K562 (cell line): ENCODE measurements at regions not wholly inside any gene's neighbourhood (a gene's known extent, or its start where the extent isn't known, plus 50 kb on each side); places are given as distances from the start of the nearest gene placed in this dataset.

Experiments
- ATAC-seq: fragments of 200-7000 bp; cut with Tn5 transposase; 3 replicates; pipeline ENCODE4 v1.9.1; 2020; ENCODE audit warnings: moderate library complexity
- BruUV-seq: library from RNA; stranded (reverse); fragments of 400-500 nt; replicated peaks from 2 replicates; lab custom pipeline; 2021; lab: Mats Ljungman, UMichigan
- CTCF ChIA-PET: fragments of 300-600 bp; formaldehyde crosslinking; extraction: SDS; loops from one replicate; lab custom pipeline; 2021; ENCODE audit warnings: low intra/inter-chr PET ratio; lab: Yijun Ruan, JAX
- POLR2A ChIA-PET: fragments of 300-600, 350-650 bp; sonication (Branson Sonifier 250); formaldehyde crosslinking; extraction: SDS; loops from one replicate; lab custom pipeline; 2021; ENCODE audit warnings: antibody characterized with exemption, inconsistent platforms; lab: Yijun Ruan, JAX
- DNase-seq, 4 experiments: peaks; one replicate each; pipeline versions ENCODE4 v3.0.0 to v3.0.0-alpha.2; 2011 to 2018; ENCODE audit warnings: low spot score in 3 of 4, mixed read lengths in 3 of 4; ENCODE audit errors: extremely low read depth in 1 of 4
- FAIRE-seq: peaks from 2 replicates; lab custom pipeline; 2011; peaks lifted over from hg19 to GRCh38; lab: Jason Lieb, UNC
- H2AFZ ChIP-seq: 2 replicates; pipeline ENCODE4 v1.6.0; 2011; ENCODE audit warnings: low read depth, low read length, control low read depth, inconsistent platforms
- H3K27ac ChIP-seq: fragments of 200-600 bp; 3 replicates; pipeline ENCODE4 v1.8.0; 2011; ENCODE audit warnings: low read depth, mild to moderate bottlenecking, control low read depth, inconsistent platforms, low read length, moderate library complexity, mixed read lengths; ENCODE audit errors: extremely low read depth
- H3K27me3 ChIP-seq, 2 experiments: fragments of 300-600 bp in 1 of 2; 2 replicates in 1 of 2; 3 replicates in 1 of 2; pipeline versions ENCODE4 v1.6.0 to v1.8.0; 2011; ENCODE audit warnings: inconsistent platforms in 2 of 2, low read length in 2 of 2, mild to moderate bottlenecking in 1 of 2, mixed read lengths in 1 of 2, moderate library complexity in 1 of 2; ENCODE audit not compliant: control insufficient read depth in 2 of 2, insufficient read depth in 2 of 2
- H3K36me3 ChIP-seq: fragments of 300-600 bp; 3 replicates; pipeline ENCODE4 v1.8.0; 2011; ENCODE audit warnings: mild to moderate bottlenecking, low read length, inconsistent platforms; ENCODE audit not compliant: control insufficient read depth, insufficient read depth
- H3K4me1 ChIP-seq, 2 experiments: fragments of 200-600 bp in 1 of 2; replicated peaks in 1 of 2; 2 replicates in 1 of 2; 3 replicates in 1 of 2; pipeline versions ENCODE4 v1.5.1 to v1.8.0; 2011; ENCODE audit warnings: inconsistent platforms in 2 of 2, low read length in 2 of 2, mild to moderate bottlenecking in 1 of 2, mixed read lengths in 1 of 2, moderate library complexity in 1 of 2; ENCODE audit not compliant: control insufficient read depth in 2 of 2, insufficient read depth in 2 of 2
- H3K4me2 ChIP-seq: 2 replicates; pipeline ENCODE4 v1.6.1; 2011; ENCODE audit warnings: low read length, control low read depth, inconsistent platforms, mixed read lengths; ENCODE audit not compliant: insufficient read depth
- H3K4me3 ChIP-seq: fragments of 200-600 bp; sonication (generic), shearing (Covaris generic); 2 replicates; pipeline ENCODE4 v1.5.1; 2016; ENCODE audit warnings: control low read depth, inconsistent platforms
- H3K79me2 ChIP-seq: fragments of 200-600 bp; 3 replicates; pipeline ENCODE4 v1.8.0; 2011; ENCODE audit warnings: low read length, inconsistent platforms; ENCODE audit not compliant: control insufficient read depth, insufficient read depth
- H3K9ac ChIP-seq, 2 experiments: 2 replicates each; pipeline versions ENCODE4 v1.6.0 to v1.6.1; 2011; ENCODE audit warnings: low read depth in 2 of 2, low read length in 2 of 2, control low read depth in 1 of 2, inconsistent platforms in 1 of 2, mild to moderate bottlenecking in 1 of 2, mixed read lengths in 1 of 2; ENCODE audit not compliant: insufficient read depth in 1 of 2
- H3K9me1 ChIP-seq: one replicate; pipeline ENCODE4 v1.6.0; 2011; ENCODE audit warnings: inconsistent platforms, mild to moderate bottlenecking, low read length, moderate library complexity; ENCODE audit not compliant: control insufficient read depth, insufficient read depth
- H3K9me3 ChIP-seq: replicated peaks from 2 replicates; pipeline ENCODE4 v1.5.1; 2011; ENCODE audit warnings: low read depth, low read length, inconsistent platforms; ENCODE audit not compliant: control insufficient read depth, insufficient read depth
- H4K20me1 ChIP-seq: replicated peaks from 2 replicates; pipeline ENCODE4 v1.6.1; 2011; ENCODE audit warnings: low read length, inconsistent platforms, mixed read lengths; ENCODE audit not compliant: control insufficient read depth, insufficient read depth
- E2F8 ChIP-seq: fragments of 450-650 bp; IDR thresholded peaks from 2 replicates; pipeline ENCODE4 v1.7.1; 2018; ENCODE audit warnings: mild to moderate bottlenecking, low read depth; ENCODE audit not compliant: partially characterized antibody
- ELF1 ChIP-seq: fragments of 200-800 bp; sonication (Bioruptor generic); IDR thresholded peaks from 2 replicates; pipeline ENCODE4 v1.6.1; 2016; ENCODE audit warnings: missing genetic modification characterization, missing compliant biosample characterization
- FIP1L1 ChIP-seq: fragments of 200-400 bp; formaldehyde crosslinking; IDR thresholded peaks from 2 replicates; pipeline ENCODE4 v1.6.1; 2018; ENCODE audit warnings: mild to moderate bottlenecking, low read depth, low read length; ENCODE audit not compliant: poor library complexity, severe bottlenecking
- NFIX ChIP-seq: fragments of 250-450 bp; sonication (Bioruptor Pico); IDR thresholded peaks from 2 replicates; pipeline ENCODE4 v1.4.0; 2020; ENCODE audit warnings: low read depth, mild to moderate bottlenecking, moderate library complexity
- PATZ1 ChIP-seq: fragments of 250-450 bp; sonication (Bioruptor Pico); IDR thresholded peaks from 2 replicates; pipeline ENCODE4 v1.5.0; 2020; ENCODE audit warnings: mild to moderate bottlenecking, borderline replicate concordance
- PCBP2 ChIP-seq: fragments of 200-400 bp; formaldehyde crosslinking; IDR thresholded peaks from 2 replicates; pipeline ENCODE4 v1.6.1; 2018; ENCODE audit warnings: low read length, low read depth, mild to moderate bottlenecking, moderate library complexity; ENCODE audit not compliant: poor library complexity, severe bottlenecking
- POLR2H ChIP-seq: IDR thresholded peaks from 2 replicates; pipeline ENCODE4 v1.6.1; 2016; ENCODE audit warnings: missing genetic modification characterization, low read depth, mild to moderate bottlenecking, control low read depth, missing compliant biosample characterization, moderate library complexity
- ZBTB7A ChIP-seq: IDR thresholded peaks from 2 replicates; pipeline ENCODE4 v1.6.1; 2011; ENCODE audit warnings: low read depth, mild to moderate bottlenecking, low read length, moderate library complexity, borderline replicate concordance; ENCODE audit not compliant: control insufficient read depth
- ZKSCAN1 ChIP-seq: fragments of 150-350 bp; IDR thresholded peaks from 2 replicates; pipeline ENCODE4 v1.6.1; 2016; ENCODE audit warnings: low read depth, low read length
- ZNF584 ChIP-seq: fragments of 200-800 bp; sonication (Bioruptor generic); IDR thresholded peaks from 2 replicates; pipeline ENCODE4 v1.6.1; 2016; ENCODE audit warnings: low read depth, mild to moderate bottlenecking, missing genetic modification characterization, missing compliant biosample characterization
- WGBS: fragments of 100-300 bp; shearing (Covaris generic); methylation state at CpG from one replicate; pipeline ENCODE4 v1.1.6; 2016; ENCODE audit warnings: low coverage, mixed read lengths; ENCODE audit not compliant: insufficient coverage; ENCODE audit errors: missing lambda C conversion rate; 5-methylcytosine and 5-hydroxymethylcytosine counted together
- in situ Hi-C: fragments of 300-500 bp; cut with MboI; formaldehyde crosslinking; loops from 4 replicates; pipeline ENCODE4 v1.15.0; 2018; ENCODE audit warnings: inconsistent platforms, mixed read lengths
- intact Hi-C: fragments of 100-400 bp; cut with micrococcal nuclease; formaldehyde crosslinking; loops from 2 replicates; pipeline ENCODE4 v1.14.2; 2022

GRCh38 chr11:109510316-109510715, 88.3 kb downstream of the C11orf87 start:
- Histone ChIP-seq H3K36me3 (no peaks in the 10 kb centered on the region), H3K9ac (no peak overlapping the region), H3K4me1 (no peaks in the 10 kb centered on the region), H3K27ac (no peak overlapping the region), H3K4me2 (no peak overlapping the region), H3K27me3 (no peaks in the 10 kb centered on the region), H3K9me1 (no peaks in the 10 kb centered on the region), H2AFZ (no peak overlapping the region), H4K20me1 (no peaks in the 10 kb centered on the region), H3K4me3 (no peak overlapping the region), H3K79me2 (no peaks in the 10 kb centered on the region), H3K9me3 (0 out of 2 replicates have a peak, but pooled peaks cover 1% of the 10 kb centered on the region)
- intact Hi-C loops (no loop called here), in situ Hi-C loops (no loop called here)
- no TSS peak for BruUV-seq
- CTCF ChIA-PET: no interaction called here
- ATAC-seq (no peak), FAIRE-seq (no peak), DNase-seq (no peak)
- POLR2A ChIA-PET: no interaction called here
- no peak for TF ChIP-seq PATZ1
- no peak for TF ChIP-seq ZNF584 (CRISPR knock-in tag)
- TF ChIP-seq FIP1L1: no peak
- 0% methylated on average over 1 of the region's 1 CpG for WGBS

GRCh38 chr11:109511598-109511997, 89.6 kb downstream of the C11orf87 start:
- no peaks in the 10 kb centered on the region for H3K9me1 ChIP-seq
- H3K4me3 ChIP-seq: no peak overlapping the region
- in situ Hi-C loops (no loop called here), intact Hi-C loops (no loop called here)
- H3K79me2 ChIP-seq: no peaks in the 10 kb centered on the region
- H3K4me1 ChIP-seq: no peaks in the 10 kb centered on the region
- ChIA-PET POLR2A (no interaction called here), CTCF (no interaction called here)
- H2AFZ ChIP-seq: no peak overlapping the region
- no peak overlapping the region for H3K27ac ChIP-seq
- no peaks in the 10 kb centered on the region for H3K36me3 ChIP-seq
- no peak overlapping the region for H3K9ac ChIP-seq
- no peaks in the 10 kb centered on the region for H4K20me1 ChIP-seq
- BruUV-seq: no TSS peak
- H3K27me3 ChIP-seq: no peaks in the 10 kb centered on the region
- DNase-seq (no peak), FAIRE-seq (no peak), ATAC-seq (no peak)
- H3K4me2 ChIP-seq: no peak overlapping the region
- H3K9me3 ChIP-seq: 0 out of 2 replicates have a peak, but pooled peaks cover 1% of the 10 kb centered on the region
- TF ChIP-seq POLR2H (tag) (no peak), ZKSCAN1 (no peak), PCBP2 (no peak), E2F8 (no peak), NFIX (CRISPR knock-in tag) (no peak), ELF1 (no peak), ZBTB7A (no peak)
